Heart left ventricle (tissue), 13 donors: ENCODE measurements at regions not wholly inside any gene's neighbourhood (a gene's known extent, or its start where the extent isn't known, plus 50 kb on each side); places are given as distances from the start of the nearest gene placed in this dataset.

ENCODE experiments used
- CTCF ChIP-seq, 12 donors: fragments of 200-600 bp; sonication (generic) in 4 of 12; IDR thresholded peaks; one replicate each; pipeline versions ENCODE4 v1.5.0 to v1.8.0; 2018 to 2022; ENCODE audit warnings: antibody characterized with exemption in 12 of 12, mild to moderate bottlenecking in 5 of 12
- POLR2A ChIP-seq, 2 donors: fragments of 450-650 bp; IDR thresholded peaks; one replicate each; pipeline ENCODE4 v1.6.1; 2017; ENCODE audit warnings: antibody characterized with exemption in 2 of 2, mild to moderate bottlenecking in 2 of 2, moderate library complexity in 2 of 2
- donor health status: ischemic (EF 13 %, LVEDD 7.1; RV severe dilation, severe dysfunction).
- donor health status: DM: no; HTN: yes; CAD: no.
- donor health status: DM: no; HTN: no; CAD: no.
- donor health status: ischemic (EF 25% LVEDD 6.9; RV normal size, moderate dysfunction).
- donor health status: ischemic (EF 25% LVEDD 5.7; RV mildly dilated, moderate dysfunction).
- donor health status: ischemic (EF 35%, LVEDD 5.7; RV mildly dilated, moderate dysfunction).
- donor health status: nonischemic (EF 11% LVEDD 7.7; RV severe dilation, severe dysfunction).
- donor health status: DM: yes; HTN: yes; CAD: no.
- donor health status: PGD.
- donor health status: ischemic (EF 29% LVEDD 5.4; RV normal size, mild dysfunction).
- donor health status: nonischemic (EF 23%, LVEDD 6.1; RV moderate dilation, normal function).

- no peak for TF ChIP-seq CTCF (IDR thresholded peaks at IDR 0.05)
- no peak for TF ChIP-seq POLR2A (IDR thresholded peaks at IDR 0.05)
Measured at GRCh38 chr2:128737546-128737826, 418.8 kb upstream of the HS6ST1 start.
